T47D (cell line): ENCODE measurements at regions not wholly inside any gene's neighbourhood (a gene's known extent, or its start where the extent isn't known, plus 50 kb on each side); places are given as distances from the start of the nearest gene placed in this dataset.

Source experiments
- DNase-seq, 2 experiments: peaks; one replicate each; pipeline versions ENCODE4 v3.0.0 to v3.0.0-alpha.2; 2011 to 2012; ENCODE audit warnings: low read depth in 1 of 2, low spot score in 1 of 2
- JUND ChIP-seq: IDR thresholded peaks from 2 replicates; pipeline ENCODE4 v1.6.1; 2012; ENCODE audit warnings: low read depth
- in situ Hi-C: cut with HindIII; loops from 2 replicates; pipeline ENCODE4 v1.10.0; 2016; ENCODE audit warnings: low sequenced_read_pairs, low pct_unique_long_range_greater_than_20kb

GRCh38 chr2:238684362-238685326 lies 163.2 kb upstream of the TWIST2 start:
- TF ChIP-seq JUND = no peak
- peak; percentile 21 to 54 for DNase-seq
- in situ Hi-C loops = no loop called here

GRCh38 chr2:238685327-238685709 lies 162.6 kb upstream of the TWIST2 start:
- DNase-seq = no peak
- in situ Hi-C loops = no loop called here
- no peak for TF ChIP-seq JUND

- in situ Hi-C loops = no loop called here
Measured at GRCh38 chr2:238685713-238686112, 162.2 kb upstream of the TWIST2 start.

GRCh38 chr2:238686223-238686622 lies 161.7 kb upstream of the TWIST2 start:
- DNase-seq = no peak
- no peak for TF ChIP-seq JUND
- in situ Hi-C loops = no loop called here

More at GRCh38 chr2:238685713-238686112, 162.2 kb upstream of the TWIST2 start:
- DNase-seq = no peak
- no peak for TF ChIP-seq JUND

- in situ Hi-C loops = no loop called here
- no peak for DNase-seq
- TF ChIP-seq JUND = no peak
Measured at GRCh38 chr2:238688193-238689153, 159.4 kb upstream of the TWIST2 start.

GRCh38 chr2:238689331-238689730 lies 158.6 kb upstream of the TWIST2 start:
- TF ChIP-seq JUND = no peak
- DNase-seq = no peak
- in situ Hi-C loops = no loop called here

- TF ChIP-seq JUND = no peak
- DNase-seq = no peak
- in situ Hi-C loops = no loop called here
Measured at GRCh38 chr2:238689871-238690389, 158.0 kb upstream of the TWIST2 start.

- no peak for DNase-seq
- in situ Hi-C loops = no loop called here
- no peak for TF ChIP-seq JUND
Measured at GRCh38 chr2:238690511-238690910, 157.4 kb upstream of the TWIST2 start.

- in situ Hi-C loops = no loop called here
- DNase-seq = no peak
- no peak for TF ChIP-seq JUND
Measured at GRCh38 chr2:238691596-238692491, 156.0 kb upstream of the TWIST2 start.

GRCh38 chr2:238692562-238692961 lies 155.3 kb upstream of the TWIST2 start:
- DNase-seq = no peak
- TF ChIP-seq JUND = no peak
- in situ Hi-C loops = no loop called here

GRCh38 chr2:238693337-238694093 lies 154.4 kb upstream of the TWIST2 start:
- in situ Hi-C loops = no loop called here
- no peak for DNase-seq
- no peak for TF ChIP-seq JUND
